ENCODE measurements at regions not wholly inside any gene's neighbourhood (a gene's known extent, or its start where the extent isn't known, plus 50 kb on each side); places are given as distances from the start of the nearest gene placed in this dataset.

DNA sequence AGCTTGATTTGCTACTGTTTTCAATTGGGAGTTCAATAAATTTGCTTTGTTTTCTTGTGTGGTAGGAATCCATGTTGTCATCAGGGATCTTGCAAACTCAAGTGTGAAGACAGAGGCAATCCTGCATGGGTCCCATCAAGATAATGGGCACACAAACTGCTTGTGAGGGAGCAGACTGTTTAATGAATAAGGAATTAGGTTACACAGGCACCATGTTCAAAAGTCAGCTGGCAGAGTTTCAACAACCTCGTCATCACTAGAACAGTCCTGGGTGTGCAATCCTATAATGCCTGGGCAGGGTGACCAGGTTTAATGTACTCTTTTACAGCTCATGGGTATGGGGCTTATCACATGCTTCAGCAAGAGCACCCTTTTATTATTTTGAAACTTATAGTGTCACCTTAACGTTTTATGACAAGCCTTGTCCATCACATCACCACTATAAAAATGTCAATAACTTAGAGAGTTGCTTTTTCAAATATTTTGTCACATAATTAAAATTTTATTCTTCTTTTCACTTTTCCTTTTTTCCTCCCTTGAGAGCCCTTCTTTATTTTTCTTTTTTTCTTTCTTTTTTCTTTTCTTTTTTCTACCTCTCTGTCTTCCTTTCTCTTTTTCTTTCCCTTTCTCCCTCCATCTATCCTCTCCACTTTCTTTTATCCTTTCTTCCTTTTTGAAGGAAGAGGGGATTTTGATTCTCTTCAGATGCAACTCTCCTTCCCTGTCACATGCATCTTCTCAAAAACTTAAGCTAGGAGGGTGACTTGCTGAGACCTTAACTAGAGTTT lies 252.2 kb upstream of the ATP2B1 start:
- H3K27me3 ChIP-seq (replicated peaks; ENCODE audit: insufficient read depth, low read length), result no peaks in the 10 kb centered on the region
- H3K9ac ChIP-seq (ENCODE audit: low read length), result no peak overlapping the region
- no peaks in the 10 kb centered on the region for H3K79me2 ChIP-seq (ENCODE audit: low read length)
- no peak overlapping the region for H3K27ac ChIP-seq (ENCODE audit: low read length)
- no peaks in the 10 kb centered on the region for H3F3A ChIP-seq (ENCODE audit: insufficient read depth, low read length)
- no peak for TF ChIP-seq EZH2 (optimal IDR thresholded peaks at IDR 0.05; ENCODE audit: low read depth, low read length)
- TF ChIP-seq, protein P1, sequence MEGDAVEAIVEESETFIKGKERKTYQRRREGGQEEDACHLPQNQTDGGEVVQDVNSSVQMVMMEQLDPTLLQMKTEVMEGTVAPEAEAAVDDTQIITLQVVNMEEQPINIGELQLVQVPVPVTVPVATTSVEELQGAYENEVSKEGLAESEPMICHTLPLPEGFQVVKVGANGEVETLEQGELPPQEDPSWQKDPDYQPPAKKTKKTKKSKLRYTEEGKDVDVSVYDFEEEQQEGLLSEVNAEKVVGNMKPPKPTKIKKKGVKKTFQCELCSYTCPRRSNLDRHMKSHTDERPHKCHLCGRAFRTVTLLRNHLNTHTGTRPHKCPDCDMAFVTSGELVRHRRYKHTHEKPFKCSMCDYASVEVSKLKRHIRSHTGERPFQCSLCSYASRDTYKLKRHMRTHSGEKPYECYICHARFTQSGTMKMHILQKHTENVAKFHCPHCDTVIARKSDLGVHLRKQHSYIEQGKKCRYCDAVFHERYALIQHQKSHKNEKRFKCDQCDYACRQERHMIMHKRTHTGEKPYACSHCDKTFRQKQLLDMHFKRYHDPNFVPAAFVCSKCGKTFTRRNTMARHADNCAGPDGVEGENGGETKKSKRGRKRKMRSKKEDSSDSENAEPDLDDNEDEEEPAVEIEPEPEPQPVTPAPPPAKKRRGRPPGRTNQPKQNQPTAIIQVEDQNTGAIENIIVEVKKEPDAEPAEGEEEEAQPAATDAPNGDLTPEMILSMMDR (IDR thresholded peaks at IDR 0.05; ENCODE audit: low read length), result no peak
- TF ChIP-seq EZH2phosphoT487 (IDR thresholded peaks at IDR 0.05; ENCODE audit: low read length), result no peak
- no peak overlapping the region for H3K4me3 ChIP-seq (ENCODE audit: low read length)
- no peak for DNase-seq
- H3K36me3 ChIP-seq (replicated peaks; ENCODE audit: insufficient read depth, low read length), result no peaks in the 10 kb centered on the region
- no peak overlapping the region for H3K4me2 ChIP-seq (ENCODE audit: low read depth, low read length)
- no peaks in the 10 kb centered on the region for H3K9me2 ChIP-seq (replicated peaks; ENCODE audit: insufficient read depth, low read length)
- H2AFZ ChIP-seq (ENCODE audit: low read length), result no peak overlapping the region
- no peaks in the 10 kb centered on the region for H3K9me3 ChIP-seq (replicated peaks; ENCODE audit: insufficient read depth, low read length)
- H3K4me1 ChIP-seq (ENCODE audit: low read length), result no peaks in the 10 kb centered on the region
- no peaks in the 10 kb centered on the region for H4K20me1 ChIP-seq (ENCODE audit: insufficient read depth, low read length)

DNA sequence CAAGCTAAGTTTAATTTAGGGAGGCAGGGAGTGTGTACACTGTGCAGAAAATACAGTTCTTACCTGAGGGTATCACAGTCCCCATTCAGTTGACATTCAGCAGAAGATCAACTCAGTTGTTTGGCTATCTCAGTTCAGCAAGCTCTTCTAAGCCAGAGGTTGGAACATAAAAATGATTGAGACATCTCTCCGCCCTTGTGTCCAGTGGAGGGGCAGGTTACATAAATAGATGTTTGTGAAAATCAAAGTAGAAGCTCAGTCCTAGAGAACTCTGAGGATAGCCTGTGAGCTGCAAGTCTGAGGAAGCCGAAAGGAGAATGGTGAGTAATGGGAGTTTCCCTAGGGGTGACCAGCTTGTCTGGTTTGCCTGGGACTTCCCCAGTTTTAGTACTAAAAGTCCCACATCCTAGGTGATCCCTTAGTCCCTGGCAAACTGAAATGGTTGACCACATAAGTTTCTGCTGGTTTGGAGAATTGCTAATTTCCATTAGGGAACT lies 251.4 kb upstream of the ATP2B1 start:
- Histone ChIP-seq H3K27ac (ENCODE audit: low read length) (no peak overlapping the region), H4K20me1 (ENCODE audit: insufficient read depth, low read length) (no peaks in the 10 kb centered on the region), H3K27me3 (replicated peaks; ENCODE audit: insufficient read depth, low read length) (no peaks in the 10 kb centered on the region), H3K36me3 (replicated peaks; ENCODE audit: insufficient read depth, low read length) (no peaks in the 10 kb centered on the region), H3K9ac (ENCODE audit: low read length) (no peak overlapping the region), H3K4me2 (ENCODE audit: low read depth, low read length) (no peak overlapping the region), H3K9me3 (replicated peaks; ENCODE audit: insufficient read depth, low read length) (no peaks in the 10 kb centered on the region), H3K79me2 (ENCODE audit: low read length) (no peaks in the 10 kb centered on the region), H3K4me1 (ENCODE audit: low read length) (no peaks in the 10 kb centered on the region), H3K9me2 (replicated peaks; ENCODE audit: insufficient read depth, low read length) (no peaks in the 10 kb centered on the region), H3F3A (ENCODE audit: insufficient read depth, low read length) (no peaks in the 10 kb centered on the region), H3K4me3 (ENCODE audit: low read length) (no peak overlapping the region), H2AFZ (ENCODE audit: low read length) (no peak overlapping the region)
- no peak for DNase-seq
- TF ChIP-seq EZH2 (optimal IDR thresholded peaks at IDR 0.05; ENCODE audit: low read depth, low read length) (no peak), EZH2phosphoT487 (IDR thresholded peaks at IDR 0.05; ENCODE audit: low read length) (no peak)
- TF ChIP-seq, protein P1 (IDR thresholded peaks at IDR 0.05; ENCODE audit: low read length), result no peak

DNA sequence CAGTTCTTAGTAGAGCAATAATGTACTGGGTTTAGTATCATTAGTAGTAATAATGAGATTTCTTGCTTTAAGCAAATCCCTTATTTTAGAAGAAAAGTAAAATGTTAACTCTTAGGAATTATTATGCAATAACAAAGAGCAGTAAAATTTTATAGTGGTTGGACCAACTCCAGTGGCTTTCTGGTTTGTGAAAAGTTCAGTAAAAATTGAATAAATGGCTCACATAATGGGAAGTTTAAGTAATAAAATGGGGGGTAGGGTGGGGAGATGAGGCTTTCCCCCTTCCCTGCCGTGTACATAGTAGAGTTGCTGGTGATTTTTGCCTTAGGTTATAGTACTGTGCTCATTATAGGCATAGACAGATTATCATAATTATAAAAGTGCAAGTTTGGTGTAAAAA lies 250.5 kb upstream of the ATP2B1 start:
- Histone ChIP-seq H3K9me2 (replicated peaks; ENCODE audit: insufficient read depth, low read length) (no peaks in the 10 kb centered on the region), H3K4me3 (ENCODE audit: low read length) (no peak overlapping the region), H4K20me1 (ENCODE audit: insufficient read depth, low read length) (no peaks in the 10 kb centered on the region), H3K79me2 (ENCODE audit: low read length) (no peaks in the 10 kb centered on the region), H3K9ac (ENCODE audit: low read length) (no peak overlapping the region), H3F3A (ENCODE audit: insufficient read depth, low read length) (no peaks in the 10 kb centered on the region), H2AFZ (ENCODE audit: low read length) (no peak overlapping the region), H3K4me2 (ENCODE audit: low read depth, low read length) (no peak overlapping the region), H3K27me3 (replicated peaks; ENCODE audit: insufficient read depth, low read length) (no peaks in the 10 kb centered on the region), H3K9me3 (replicated peaks; ENCODE audit: insufficient read depth, low read length) (no peaks in the 10 kb centered on the region), H3K36me3 (replicated peaks; ENCODE audit: insufficient read depth, low read length) (no peaks in the 10 kb centered on the region), H3K27ac (ENCODE audit: low read length) (no peak overlapping the region), H3K4me1 (ENCODE audit: low read length) (no peaks in the 10 kb centered on the region)
- no peak for DNase-seq
- TF ChIP-seq, protein P1 (IDR thresholded peaks at IDR 0.05; ENCODE audit: low read length), result no peak
- TF ChIP-seq EZH2phosphoT487 (IDR thresholded peaks at IDR 0.05; ENCODE audit: low read length), result no peak
- TF ChIP-seq EZH2 (optimal IDR thresholded peaks at IDR 0.05; ENCODE audit: low read depth, low read length), result no peak
